Adrenal gland (tissue), 9 donors: ENCODE measurements at regions not wholly inside any gene's neighbourhood (a gene's known extent, or its start where the extent isn't known, plus 50 kb on each side); places are given as distances from the start of the nearest gene placed in this dataset.
"Not testable (repeated sequence)": the region's sequence is repeated elsewhere in the genome, so short reads cannot be mapped to it uniquely, and the experiment has no call there.

Source experiments
- DNase-seq, 7 donors: peaks; one replicate each; pipeline ENCODE4 v3.0.0-alpha.2; 2019 to 2020
- H3K27ac ChIP-seq, 5 donors: fragments of 200-600 bp; sonication (generic) in 4 of 5; 1 replicate in 3 of 5; 2 replicates in 2 of 5; pipeline versions ENCODE4 v1.5.1 to v1.8.0; 2016 to 2020; ENCODE audit warnings: mild to moderate bottlenecking in 1 of 5
- H3K27me3 ChIP-seq: fragments of 200-600 bp; 2 replicates; pipeline ENCODE4 v1.8.0; 2021
- H3K36me3 ChIP-seq, 2 donors: fragments of 200-600 bp; replicated peaks in 1 of 2; 1 replicate in 1 of 2; 2 replicates in 1 of 2; pipeline versions ENCODE4 v1.5.1 to v1.8.0; 2018 to 2022
- H3K4me1 ChIP-seq, 2 donors: fragments of 200-600 bp; replicated peaks in 1 of 2; 1 replicate in 1 of 2; 2 replicates in 1 of 2; pipeline versions ENCODE4 v1.5.1 to v1.8.0; 2018 to 2021
- H3K4me3 ChIP-seq, 4 donors: fragments of 200-600 bp; sonication (generic) in 3 of 4; one replicate each; pipeline ENCODE4 v1.5.1; 2016 to 2018
- H3K9me3 ChIP-seq, 3 donors: fragments of 200-600 bp; sonication (generic) in 1 of 3; replicated peaks in 1 of 3; 1 replicate in 2 of 3; 2 replicates in 1 of 3; pipeline versions ENCODE4 v1.5.1 to v1.8.0; 2016 to 2021
- CTCF ChIP-seq, 6 experiments: fragments of 450-650 bp in 4 of 6; fragments of 200-600 bp in 2 of 6; sonication (generic) in 1 of 6; IDR thresholded peaks; 1 replicate in 5 of 6; 2 replicates in 1 of 6; pipeline versions ENCODE4 v1.5.1 to v1.8.0; 2016 to 2021; ENCODE audit warnings: antibody characterized with exemption in 6 of 6, mild to moderate bottlenecking in 2 of 6, moderate library complexity in 1 of 6
- POLR2A ChIP-seq, 2 donors: fragments of 450-650 bp; IDR thresholded peaks; one replicate each; pipeline ENCODE4 v1.6.1; 2017; ENCODE audit warnings: antibody characterized with exemption in 2 of 2, mild to moderate bottlenecking in 2 of 2, moderate library complexity in 1 of 2
- WGBS, 4 donors: extraction: QIAGEN DNeasy Blood & Tissue Kit in 2 of 4; methylation state at CpG; one replicate each; pipeline versions ENCODE4 v1.1.5 to v1.1.7; 2013 to 2017; 5-methylcytosine and 5-hydroxymethylcytosine counted together
- intact Hi-C, 2 donors: fragments of 100-400 bp; cut with DNase I; formaldehyde crosslinking; loops; one replicate each; pipeline versions ENCODE4 v1.14.1 to v1.15.0; 2022 to 2023
- donor health status: healthy with polysubstance abuse.
- donor health status: Bipolar disorder and iron deficiency.
- donor health status: DM: yes; HTN: yes; CAD: no.
- donor health status: DM: no; HTN: no; CAD: no.
- donor health status: DM: no; HTN: no; CAD: no.

- Histone ChIP-seq H3K36me3 (no peaks in the 10 kb centered on the region), H3K4me3 (no peak overlapping the region), H3K27ac (no peak overlapping the region), H3K27me3 (no peaks in the 10 kb centered on the region), H3K4me1 (no peaks in the 10 kb centered on the region), H3K9me3 (no peaks in the 10 kb centered on the region)
- DNase-seq = no peak
- 78 to 84% (median 80%) methylated on average over 7 of the region's 7 CpGs for WGBS, 4 donors
- TF ChIP-seq POLR2A (IDR thresholded peaks at IDR 0.05) (no peak), CTCF (IDR thresholded peaks at IDR 0.05) (peak in 1 of 6 experiments; percentile 10)
- intact Hi-C loops = no loop called here
Observed at GRCh38 chr3:73192036-73192738, 130.7 kb downstream of the EBLN2 start.

GRCh38 chr3:73193943-73194342 is 132.5 kb downstream of the EBLN2 start:
- 79 to 97% (median 86%) methylated on average over 5 of the region's 5 CpGs for WGBS, 4 donors
- H3K9me3 ChIP-seq, H3K4me1 ChIP-seq, H3K27me3 ChIP-seq, H3K4me3 ChIP-seq, H3K27ac ChIP-seq, intact Hi-C loops, H3K36me3 ChIP-seq, DNase-seq: not testable (repeated sequence)

GRCh38 chr3:73197187-73197586 is 135.7 kb downstream of the EBLN2 start:
- Histone ChIP-seq H3K4me3 (no peak overlapping the region), H3K4me1 (no peaks in the 10 kb centered on the region), H3K36me3 (no peaks in the 10 kb centered on the region), H3K9me3 (no peaks in the 10 kb centered on the region), H3K27me3 (no peaks in the 10 kb centered on the region), H3K27ac (no peak overlapping the region)
- TF ChIP-seq CTCF (IDR thresholded peaks at IDR 0.05) = no peak
- TF ChIP-seq POLR2A (IDR thresholded peaks at IDR 0.05) = no peak
- WGBS, 4 donors = 88 to 91% (median 89%) methylated on average over 5 of the region's 5 CpGs
- DNase-seq = no peak
- intact Hi-C loops = no loop called here

- H3K4me1 ChIP-seq = no peaks in the 10 kb centered on the region
- H3K36me3 ChIP-seq = no peaks in the 10 kb centered on the region
- H3K27me3 ChIP-seq = no peaks in the 10 kb centered on the region
- DNase-seq = no peak
- intact Hi-C loops = no loop called here
- no peak for TF ChIP-seq CTCF (IDR thresholded peaks at IDR 0.05)
- TF ChIP-seq POLR2A (IDR thresholded peaks at IDR 0.05) = no peak
- H3K4me3 ChIP-seq = no peak overlapping the region
- WGBS, 4 donors = 74 to 83% (median 79%) methylated on average over 2 of the region's 2 CpGs
- no peaks in the 10 kb centered on the region for H3K9me3 ChIP-seq
- no peak overlapping the region for H3K27ac ChIP-seq
Observed at GRCh38 chr3:73203101-73203500, 141.6 kb downstream of the EBLN2 start.

GRCh38 chr3:73203633-73204032 is 142.2 kb downstream of the EBLN2 start:
- H3K27me3 ChIP-seq = no peaks in the 10 kb centered on the region
- TF ChIP-seq POLR2A (IDR thresholded peaks at IDR 0.05) (no peak), CTCF (IDR thresholded peaks at IDR 0.05) (no peak)
- H3K9me3 ChIP-seq = no peaks in the 10 kb centered on the region
- intact Hi-C loops = no loop called here
- WGBS, 4 donors = 80 to 94% (median 89%) methylated on average over 3 of the region's 3 CpGs
- no peak for DNase-seq
- H3K27ac ChIP-seq = no peak overlapping the region
- no peaks in the 10 kb centered on the region for H3K36me3 ChIP-seq
- no peaks in the 10 kb centered on the region for H3K4me1 ChIP-seq
- no peak overlapping the region for H3K4me3 ChIP-seq
